ENCODE measurements at regions not wholly inside any gene's neighbourhood (a gene's known extent, or its start where the extent isn't known, plus 50 kb on each side); places are given as distances from the start of the nearest gene placed in this dataset.

DNA sequence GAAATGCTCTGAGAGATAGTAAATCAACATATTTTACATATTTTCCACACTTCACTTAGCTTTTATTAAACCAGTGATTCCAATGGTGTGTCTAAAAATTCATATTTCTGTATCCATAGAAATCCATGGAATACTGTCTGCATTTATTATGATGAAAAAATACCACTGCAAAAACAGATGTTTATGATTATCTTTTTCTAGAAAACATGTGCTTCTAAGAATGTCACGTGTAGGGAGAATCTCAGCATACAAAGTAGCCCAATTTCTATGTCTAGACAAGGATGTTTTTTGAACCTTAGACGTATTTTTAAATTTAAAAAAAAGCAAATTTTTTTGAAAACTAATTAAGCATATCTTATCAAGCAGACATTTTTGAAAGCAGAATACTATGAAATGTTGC is 622.4 kb downstream of the TENT5A start:
- TF ChIP-seq CTCF (IDR thresholded peaks at IDR 0.05; ENCODE audit: unreplicated experiment) = no peak
- H3K27ac Mint-ChIP-seq (ENCODE audit: low read depth, unreplicated experiment) = no peak overlapping the region

GRCh38 chr6:81128671-81129070 is 623.8 kb downstream of the TENT5A start:
- no peak for DNase-seq (ENCODE audit: unreplicated experiment)
- no TSS peak for BruUV-seq (replicated peaks)

More for the DNA sequence above, 622.4 kb downstream of the TENT5A start:
- Mint-ChIP-seq H3K4me1 (ENCODE audit: insufficient read depth, unreplicated experiment) (no peaks in the 10 kb centered on the region), H3K27me3 (ENCODE audit: insufficient read depth, unreplicated experiment) (no peaks in the 10 kb centered on the region), H3K9me3 (ENCODE audit: unreplicated experiment) (no peaks in the 10 kb centered on the region), H3K4me3 (ENCODE audit: unreplicated experiment) (no peak overlapping the region), H3K36me3 (ENCODE audit: insufficient read depth, unreplicated experiment) (no peaks in the 10 kb centered on the region)
- no TSS peak for BruUV-seq (replicated peaks)
- intact Hi-C loops (cut with micrococcal nuclease) = loop anchor here (5.0 kb wide), 1 partner anchor 753 kb away; no protein-coding TSS in a partner anchor
- POLR2A ChIA-PET = no interaction called here
- DNase-seq (ENCODE audit: unreplicated experiment) = no peak
- CTCF ChIA-PET = no interaction called here

GRCh38 chr6:81126150-81126549 is 626.3 kb downstream of the TENT5A start:
- Mint-ChIP-seq H3K9me3 (ENCODE audit: unreplicated experiment) (no peaks in the 10 kb centered on the region), H3K4me3 (ENCODE audit: unreplicated experiment) (no peak overlapping the region), H3K36me3 (ENCODE audit: insufficient read depth, unreplicated experiment) (no peaks in the 10 kb centered on the region), H3K27ac (ENCODE audit: low read depth, unreplicated experiment) (no peak overlapping the region), H3K27me3 (ENCODE audit: insufficient read depth, unreplicated experiment) (no peaks in the 10 kb centered on the region), H3K4me1 (ENCODE audit: insufficient read depth, unreplicated experiment) (no peaks in the 10 kb centered on the region)
- no peak for TF ChIP-seq CTCF (IDR thresholded peaks at IDR 0.05; ENCODE audit: unreplicated experiment)
- POLR2A ChIA-PET = no interaction called here
- CTCF ChIA-PET = interaction anchor here (0.5 kb wide), 1 partner anchor 307 kb away, joined by 5 read pairs; no protein-coding TSS in a partner anchor
- intact Hi-C loops (cut with micrococcal nuclease) = no loop called here
- BruUV-seq (replicated peaks) = no TSS peak
- DNase-seq (ENCODE audit: unreplicated experiment) = no peak

More at GRCh38 chr6:81128671-81129070, 623.8 kb downstream of the TENT5A start:
- TF ChIP-seq CTCF (IDR thresholded peaks at IDR 0.05; ENCODE audit: unreplicated experiment) = no peak
- no peaks in the 10 kb centered on the region for H3K36me3 Mint-ChIP-seq (ENCODE audit: insufficient read depth, unreplicated experiment)
- H3K9me3 Mint-ChIP-seq (ENCODE audit: unreplicated experiment) = no peaks in the 10 kb centered on the region
- H3K4me3 Mint-ChIP-seq (ENCODE audit: unreplicated experiment) = no peak overlapping the region
- no peaks in the 10 kb centered on the region for H3K4me1 Mint-ChIP-seq (ENCODE audit: insufficient read depth, unreplicated experiment)
- no peaks in the 10 kb centered on the region for H3K27me3 Mint-ChIP-seq (ENCODE audit: insufficient read depth, unreplicated experiment)
- H3K27ac Mint-ChIP-seq (ENCODE audit: low read depth, unreplicated experiment) = no peak overlapping the region
- ChIA-PET POLR2A (no interaction called here), CTCF (interaction anchor here (0.8 kb wide), 1 partner anchor 25 kb away, joined by 3 read pairs; no protein-coding TSS in a partner anchor)
- intact Hi-C loops (cut with micrococcal nuclease) = no loop called here

- intact Hi-C loops (cut with micrococcal nuclease) = no loop called here
- H3K4me3 Mint-ChIP-seq (ENCODE audit: unreplicated experiment) = no peak overlapping the region
- no peaks in the 10 kb centered on the region for H3K4me1 Mint-ChIP-seq (ENCODE audit: insufficient read depth, unreplicated experiment)
- CTCF ChIA-PET = no interaction called here
- DNase-seq (ENCODE audit: unreplicated experiment) = no peak
- no peaks in the 10 kb centered on the region for H3K36me3 Mint-ChIP-seq (ENCODE audit: insufficient read depth, unreplicated experiment)
- BruUV-seq (replicated peaks) = no TSS peak
- POLR2A ChIA-PET = no interaction called here
- no peaks in the 10 kb centered on the region for H3K27me3 Mint-ChIP-seq (ENCODE audit: insufficient read depth, unreplicated experiment)
- H3K27ac Mint-ChIP-seq (ENCODE audit: low read depth, unreplicated experiment) = no peak overlapping the region
- TF ChIP-seq CTCF (IDR thresholded peaks at IDR 0.05; ENCODE audit: unreplicated experiment) = no peak
- no peaks in the 10 kb centered on the region for H3K9me3 Mint-ChIP-seq (ENCODE audit: unreplicated experiment)
Measured at GRCh38 chr6:81120280-81120679, 632.2 kb downstream of the TENT5A start.

All from MCF 10A (cell line).